Liver (tissue), 8 donors: ENCODE measurements at regions not wholly inside any gene's neighbourhood (a gene's known extent, or its start where the extent isn't known, plus 50 kb on each side); places are given as distances from the start of the nearest gene placed in this dataset.

ENCODE experiments used
- DNase-seq: peaks from one replicate; pipeline ENCODE4 v3.0.0-alpha.2; 2017; ENCODE audit warnings: low spot score
- H3K27ac ChIP-seq, 2 donors: one replicate each; pipeline ENCODE4 v1.7.0; 2013; ENCODE audit warnings: inconsistent platforms in 2 of 2, low read length in 2 of 2, control low read depth in 1 of 2, low read depth in 1 of 2, mild to moderate bottlenecking in 1 of 2
- H3K27me3 ChIP-seq, 4 donors: one replicate each; pipeline versions ENCODE4 v1.6.1 to v1.7.0; 2013; ENCODE audit warnings: low read length in 3 of 4, inconsistent platforms in 1 of 4, mild to moderate bottlenecking in 1 of 4, moderate library complexity in 1 of 4; ENCODE audit not compliant: control insufficient read depth in 4 of 4, insufficient read depth in 4 of 4
- H3K36me3 ChIP-seq, 4 donors: one replicate each; pipeline versions ENCODE4 v1.6.1 to v1.7.0; 2013; ENCODE audit warnings: low read length in 3 of 4, mild to moderate bottlenecking in 3 of 4, low read depth in 1 of 4, moderate library complexity in 1 of 4; ENCODE audit not compliant: control insufficient read depth in 4 of 4, insufficient read depth in 3 of 4
- H3K4me1 ChIP-seq, 4 donors: one replicate each; pipeline versions ENCODE4 v1.6.1 to v1.7.0; 2013; ENCODE audit warnings: low read length in 3 of 4, mild to moderate bottlenecking in 3 of 4, moderate library complexity in 1 of 4; ENCODE audit not compliant: control insufficient read depth in 4 of 4, insufficient read depth in 4 of 4
- H3K4me3 ChIP-seq, 3 donors: one replicate each; pipeline versions ENCODE4 v1.6.1 to v1.7.0; 2013; ENCODE audit warnings: low read length in 3 of 3, control low read depth in 1 of 3, low read depth in 1 of 3, mild to moderate bottlenecking in 1 of 3
- H3K9ac ChIP-seq, 2 donors: one replicate each; pipeline ENCODE4 v1.7.0; 2013; ENCODE audit warnings: low read length in 2 of 2, mild to moderate bottlenecking in 2 of 2, moderate library complexity in 2 of 2, control low read depth in 1 of 2, low read depth in 1 of 2
- H3K9me3 ChIP-seq, 4 donors: one replicate each; pipeline versions ENCODE4 v1.6.1 to v1.7.0; 2013; ENCODE audit warnings: low read length in 3 of 4; ENCODE audit not compliant: control insufficient read depth in 4 of 4
- EGR1 ChIP-seq, 2 donors: IDR thresholded peaks; 2 replicates each; pipeline ENCODE4 v1.6.1; 2016 to 2018; ENCODE audit warnings: antibody characterized with exemption in 2 of 2, low read depth in 2 of 2
- FOXA1 ChIP-seq: IDR thresholded peaks from 2 replicates; pipeline ENCODE4 v1.6.1; 2016; ENCODE audit warnings: antibody characterized with exemption
- FOXA2 ChIP-seq: IDR thresholded peaks from 2 replicates; pipeline ENCODE4 v1.6.1; 2016; ENCODE audit warnings: antibody characterized with exemption
- GABPA ChIP-seq, 2 donors: IDR thresholded peaks in 1 of 2; conservative IDR thresholded peaks in 1 of 2; 2 replicates each; pipeline ENCODE4 v1.6.1; 2016; ENCODE audit warnings: antibody characterized with exemption in 2 of 2, mild to moderate bottlenecking in 1 of 2, moderate library complexity in 1 of 2
- HNF4A ChIP-seq, 2 donors: conservative IDR thresholded peaks; 2 replicates each; pipeline ENCODE4 v1.6.1; 2016; ENCODE audit warnings: antibody characterized with exemption in 2 of 2, mild to moderate bottlenecking in 2 of 2
- HNF4G ChIP-seq: IDR thresholded peaks from 2 replicates; pipeline ENCODE4 v1.6.1; 2016; ENCODE audit warnings: antibody characterized with exemption
- JUND ChIP-seq, 2 donors: IDR thresholded peaks; 2 replicates each; pipeline ENCODE4 v1.6.1; 2016; ENCODE audit warnings: antibody characterized with exemption in 2 of 2
- NR2F2 ChIP-seq: IDR thresholded peaks from 2 replicates; pipeline ENCODE4 v1.6.1; 2016; ENCODE audit warnings: antibody characterized with exemption
- RAD21 ChIP-seq, 2 donors: IDR thresholded peaks; 2 replicates each; pipeline ENCODE4 v1.6.1; 2016; ENCODE audit warnings: antibody characterized with exemption in 2 of 2, mild to moderate bottlenecking in 2 of 2
- RXRA ChIP-seq, 2 donors: IDR thresholded peaks; 2 replicates each; pipeline ENCODE4 v1.6.1; 2017 to 2018; ENCODE audit warnings: antibody characterized with exemption in 2 of 2, mild to moderate bottlenecking in 1 of 2
- SP1 ChIP-seq: IDR thresholded peaks from 2 replicates; pipeline ENCODE4 v1.6.1; 2018; ENCODE audit warnings: antibody characterized with exemption, mild to moderate bottlenecking
- TAF1 ChIP-seq: conservative IDR thresholded peaks from 2 replicates; pipeline ENCODE4 v1.6.1; 2016; ENCODE audit warnings: antibody characterized with exemption, mild to moderate bottlenecking
- YY1 ChIP-seq: IDR thresholded peaks from 2 replicates; pipeline ENCODE4 v1.6.1; 2016; ENCODE audit warnings: antibody characterized with exemption, mild to moderate bottlenecking
- WGBS: extraction: QIAGEN DNeasy Blood & Tissue Kit; methylation state at CpG from one replicate; pipeline ENCODE4 v1.1.7; 2013; 5-methylcytosine and 5-hydroxymethylcytosine counted together
- TF ChIP-seq, protein P1 (sequence below): IDR thresholded peaks from 2 replicates; pipeline ENCODE4 v1.6.1; 2016; ENCODE audit warnings: antibody characterized with exemption, mild to moderate bottlenecking
- TF ChIP-seq, protein P2 (sequence below): IDR thresholded peaks from 2 replicates; pipeline ENCODE4 v1.6.1; 2016; ENCODE audit warnings: antibody characterized with exemption
- TF ChIP-seq, protein P3 (sequence below): IDR thresholded peaks from 2 replicates; pipeline ENCODE4 v1.6.1; 2016; ENCODE audit warnings: antibody characterized with exemption
- TF ChIP-seq, protein P4 (sequence below): IDR thresholded peaks from 2 replicates; pipeline ENCODE4 v1.6.1; 2016; ENCODE audit warnings: antibody characterized with exemption
- TF ChIP-seq, protein P5 (sequence below): fragments of 150-350 bp; IDR thresholded peaks from 2 replicates; pipeline ENCODE4 v1.5.1; 2017; ENCODE audit warnings: improper control_type of control experiment, low read depth, low read length; ENCODE audit not compliant: missing input control
- donor health status: healthy.
- donor health status: healthy.
- donor health status: healthy.
- donor health status: healthy.
- donor health status: healthy.

DNA sequence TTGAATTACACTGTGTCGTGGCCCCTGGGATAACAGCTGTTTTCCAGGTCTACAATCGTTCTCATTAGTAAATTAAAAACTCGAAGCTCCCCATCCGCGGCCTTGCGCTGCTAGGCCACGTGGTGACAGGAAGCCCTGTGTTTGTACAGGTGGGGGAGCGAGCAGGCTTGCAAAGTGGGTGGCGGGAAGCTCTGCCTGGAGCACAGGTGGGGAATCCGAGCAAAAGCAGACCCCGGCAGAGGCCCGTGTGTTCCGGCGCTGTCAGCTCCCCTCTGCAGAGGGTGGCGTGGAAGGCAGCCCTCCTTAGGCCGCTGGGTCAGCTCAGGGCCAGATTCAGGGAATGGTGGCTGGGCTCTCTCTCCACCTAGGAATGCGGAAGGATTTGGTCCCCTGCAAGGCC is 59.5 kb upstream of the ERCC6L2 start:
- no peaks in the 10 kb centered on the region for H3K9me3 ChIP-seq
- no peak overlapping the region for H3K27ac ChIP-seq
- H3K9ac ChIP-seq: no peak overlapping the region
- H3K27me3 ChIP-seq: no peaks in the 10 kb centered on the region
- no peaks in the 10 kb centered on the region for H3K36me3 ChIP-seq
- H3K4me1 ChIP-seq: no peaks in the 10 kb centered on the region
- no peak for DNase-seq
- WGBS: 95% methylated on average over 17 of the region's 17 CpGs
- no peak overlapping the region for H3K4me3 ChIP-seq
- TF ChIP-seq HNF4A (conservative IDR thresholded peaks at IDR 0.05) (no peak), NR2F2 (no peak), FOXA2 (no peak), JUND (IDR thresholded peaks at IDR 0.05) (no peak), FOXA1 (no peak), TAF1 (no peak)
- TF ChIP-seq, protein P1, sequence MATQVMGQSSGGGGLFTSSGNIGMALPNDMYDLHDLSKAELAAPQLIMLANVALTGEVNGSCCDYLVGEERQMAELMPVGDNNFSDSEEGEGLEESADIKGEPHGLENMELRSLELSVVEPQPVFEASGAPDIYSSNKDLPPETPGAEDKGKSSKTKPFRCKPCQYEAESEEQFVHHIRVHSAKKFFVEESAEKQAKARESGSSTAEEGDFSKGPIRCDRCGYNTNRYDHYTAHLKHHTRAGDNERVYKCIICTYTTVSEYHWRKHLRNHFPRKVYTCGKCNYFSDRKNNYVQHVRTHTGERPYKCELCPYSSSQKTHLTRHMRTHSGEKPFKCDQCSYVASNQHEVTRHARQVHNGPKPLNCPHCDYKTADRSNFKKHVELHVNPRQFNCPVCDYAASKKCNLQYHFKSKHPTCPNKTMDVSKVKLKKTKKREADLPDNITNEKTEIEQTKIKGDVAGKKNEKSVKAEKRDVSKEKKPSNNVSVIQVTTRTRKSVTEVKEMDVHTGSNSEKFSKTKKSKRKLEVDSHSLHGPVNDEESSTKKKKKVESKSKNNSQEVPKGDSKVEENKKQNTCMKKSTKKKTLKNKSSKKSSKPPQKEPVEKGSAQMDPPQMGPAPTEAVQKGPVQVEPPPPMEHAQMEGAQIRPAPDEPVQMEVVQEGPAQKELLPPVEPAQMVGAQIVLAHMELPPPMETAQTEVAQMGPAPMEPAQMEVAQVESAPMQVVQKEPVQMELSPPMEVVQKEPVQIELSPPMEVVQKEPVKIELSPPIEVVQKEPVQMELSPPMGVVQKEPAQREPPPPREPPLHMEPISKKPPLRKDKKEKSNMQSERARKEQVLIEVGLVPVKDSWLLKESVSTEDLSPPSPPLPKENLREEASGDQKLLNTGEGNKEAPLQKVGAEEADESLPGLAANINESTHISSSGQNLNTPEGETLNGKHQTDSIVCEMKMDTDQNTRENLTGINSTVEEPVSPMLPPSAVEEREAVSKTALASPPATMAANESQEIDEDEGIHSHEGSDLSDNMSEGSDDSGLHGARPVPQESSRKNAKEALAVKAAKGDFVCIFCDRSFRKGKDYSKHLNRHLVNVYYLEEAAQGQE: no peak

DNA sequence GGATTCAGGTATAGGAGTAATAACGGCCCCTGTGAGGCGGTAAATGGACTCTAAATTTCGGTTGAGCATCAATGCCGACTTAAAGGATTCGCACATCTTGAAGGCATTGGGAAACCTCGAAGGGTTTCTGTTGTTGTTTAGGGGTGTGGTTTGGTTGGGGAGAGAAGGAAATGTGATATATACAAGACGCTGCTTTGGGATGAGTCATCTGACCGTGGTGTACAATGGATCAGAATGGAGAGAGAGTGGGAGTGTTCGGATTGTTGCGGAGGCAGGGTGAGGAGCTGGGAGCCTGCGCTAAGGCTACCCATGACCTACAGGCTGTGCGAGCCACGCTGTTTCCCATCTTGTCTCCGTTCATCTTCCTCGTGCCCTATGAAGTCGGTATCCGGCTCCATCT is 60.4 kb upstream of the ERCC6L2 start:
- H3K9ac ChIP-seq: no peak overlapping the region
- H3K27me3 ChIP-seq: no peaks in the 10 kb centered on the region
- H3K4me1 ChIP-seq: no peaks in the 10 kb centered on the region
- no peak for TF ChIP-seq EGR1 (IDR thresholded peaks at IDR 0.05; ENCODE audit: low read depth in 2 of 2)
- no peak for TF ChIP-seq RAD21 (IDR thresholded peaks at IDR 0.05)
- TF ChIP-seq, protein P2, sequence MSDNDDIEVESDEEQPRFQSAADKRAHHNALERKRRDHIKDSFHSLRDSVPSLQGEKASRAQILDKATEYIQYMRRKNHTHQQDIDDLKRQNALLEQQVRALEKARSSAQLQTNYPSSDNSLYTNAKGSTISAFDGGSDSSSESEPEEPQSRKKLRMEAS: no peak
- TF ChIP-seq, protein P3, sequence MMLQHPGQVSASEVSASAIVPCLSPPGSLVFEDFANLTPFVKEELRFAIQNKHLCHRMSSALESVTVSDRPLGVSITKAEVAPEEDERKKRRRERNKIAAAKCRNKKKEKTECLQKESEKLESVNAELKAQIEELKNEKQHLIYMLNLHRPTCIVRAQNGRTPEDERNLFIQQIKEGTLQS: no peak
- no peak for TF ChIP-seq TAF1
- no peak for TF ChIP-seq JUND (IDR thresholded peaks at IDR 0.05)
- TF ChIP-seq FOXA2: no peak
- no peak for TF ChIP-seq RXRA (IDR thresholded peaks at IDR 0.05)
- no peak for TF ChIP-seq HNF4A (conservative IDR thresholded peaks at IDR 0.05)
- TF ChIP-seq NR2F2: no peak
- TF ChIP-seq, protein P1: no peak
- TF ChIP-seq FOXA1: no peak
- no peak for TF ChIP-seq SP1
- no peak for TF ChIP-seq YY1
- TF ChIP-seq, protein P4, sequence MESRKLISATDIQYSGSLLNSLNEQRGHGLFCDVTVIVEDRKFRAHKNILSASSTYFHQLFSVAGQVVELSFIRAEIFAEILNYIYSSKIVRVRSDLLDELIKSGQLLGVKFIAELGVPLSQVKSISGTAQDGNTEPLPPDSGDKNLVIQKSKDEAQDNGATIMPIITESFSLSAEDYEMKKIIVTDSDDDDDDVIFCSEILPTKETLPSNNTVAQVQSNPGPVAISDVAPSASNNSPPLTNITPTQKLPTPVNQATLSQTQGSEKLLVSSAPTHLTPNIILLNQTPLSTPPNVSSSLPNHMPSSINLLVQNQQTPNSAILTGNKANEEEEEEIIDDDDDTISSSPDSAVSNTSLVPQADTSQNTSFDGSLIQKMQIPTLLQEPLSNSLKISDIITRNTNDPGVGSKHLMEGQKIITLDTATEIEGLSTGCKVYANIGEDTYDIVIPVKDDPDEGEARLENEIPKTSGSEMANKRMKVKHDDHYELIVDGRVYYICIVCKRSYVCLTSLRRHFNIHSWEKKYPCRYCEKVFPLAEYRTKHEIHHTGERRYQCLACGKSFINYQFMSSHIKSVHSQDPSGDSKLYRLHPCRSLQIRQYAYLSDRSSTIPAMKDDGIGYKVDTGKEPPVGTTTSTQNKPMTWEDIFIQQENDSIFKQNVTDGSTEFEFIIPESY: no peak
- TF ChIP-seq, protein P5, sequence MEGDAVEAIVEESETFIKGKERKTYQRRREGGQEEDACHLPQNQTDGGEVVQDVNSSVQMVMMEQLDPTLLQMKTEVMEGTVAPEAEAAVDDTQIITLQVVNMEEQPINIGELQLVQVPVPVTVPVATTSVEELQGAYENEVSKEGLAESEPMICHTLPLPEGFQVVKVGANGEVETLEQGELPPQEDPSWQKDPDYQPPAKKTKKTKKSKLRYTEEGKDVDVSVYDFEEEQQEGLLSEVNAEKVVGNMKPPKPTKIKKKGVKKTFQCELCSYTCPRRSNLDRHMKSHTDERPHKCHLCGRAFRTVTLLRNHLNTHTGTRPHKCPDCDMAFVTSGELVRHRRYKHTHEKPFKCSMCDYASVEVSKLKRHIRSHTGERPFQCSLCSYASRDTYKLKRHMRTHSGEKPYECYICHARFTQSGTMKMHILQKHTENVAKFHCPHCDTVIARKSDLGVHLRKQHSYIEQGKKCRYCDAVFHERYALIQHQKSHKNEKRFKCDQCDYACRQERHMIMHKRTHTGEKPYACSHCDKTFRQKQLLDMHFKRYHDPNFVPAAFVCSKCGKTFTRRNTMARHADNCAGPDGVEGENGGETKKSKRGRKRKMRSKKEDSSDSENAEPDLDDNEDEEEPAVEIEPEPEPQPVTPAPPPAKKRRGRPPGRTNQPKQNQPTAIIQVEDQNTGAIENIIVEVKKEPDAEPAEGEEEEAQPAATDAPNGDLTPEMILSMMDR: no peak
- no peak for TF ChIP-seq GABPA (IDR thresholded peaks at IDR 0.05 in 1 of 2, conservative IDR thresholded peaks at IDR 0.05 in 1 of 2)
- no peak for TF ChIP-seq HNF4G
- no peak overlapping the region for H3K4me3 ChIP-seq
- 95% methylated on average over 17 of the region's 17 CpGs for WGBS
- H3K9me3 ChIP-seq: no peaks in the 10 kb centered on the region
- H3K36me3 ChIP-seq: no peaks in the 10 kb centered on the region
- no peak for DNase-seq
- H3K27ac ChIP-seq: no peak overlapping the region
